Neural crest cell (in vitro differentiated cells): ENCODE measurements at regions not wholly inside any gene's neighbourhood (a gene's known extent, or its start where the extent isn't known, plus 50 kb on each side); places are given as distances from the start of the nearest gene placed in this dataset.

Source experiments
- DNase-seq: peaks from one replicate; pipeline ENCODE4 v3.0.0; 2021; ENCODE audit warnings: low read depth, mixed read lengths, low spot score
- H3K27ac Mint-ChIP-seq: one replicate; pipeline ENCODE4 v1.8.0; 2021; ENCODE audit warnings: mild to moderate bottlenecking, mixed read lengths; ENCODE audit not compliant: unreplicated experiment
- H3K27me3 Mint-ChIP-seq: 2 replicates; pipeline ENCODE4 v1.8.0; 2021; ENCODE audit warnings: low read depth, mild to moderate bottlenecking, mixed read lengths
- H3K36me3 Mint-ChIP-seq: 2 replicates; pipeline ENCODE4 v1.8.0; 2021; ENCODE audit warnings: low read depth, mild to moderate bottlenecking, mixed read lengths
- H3K4me1 Mint-ChIP-seq: 2 replicates; pipeline ENCODE4 v1.8.0; 2021; ENCODE audit warnings: mixed read lengths
- H3K4me3 Mint-ChIP-seq: one replicate; pipeline ENCODE4 v1.8.0; 2021; ENCODE audit warnings: mild to moderate bottlenecking, mixed read lengths
- H3K9me3 Mint-ChIP-seq: 2 replicates; pipeline ENCODE4 v1.8.0; 2021; ENCODE audit warnings: mixed read lengths
- TF ChIP-seq, protein P1 (sequence below): fragments of 200-600 bp; sonication (generic); conservative IDR thresholded peaks from 2 replicates; pipeline ENCODE4 v1.5.0; 2021; ENCODE audit warnings: antibody characterized with exemption, mild to moderate bottlenecking

DNA sequence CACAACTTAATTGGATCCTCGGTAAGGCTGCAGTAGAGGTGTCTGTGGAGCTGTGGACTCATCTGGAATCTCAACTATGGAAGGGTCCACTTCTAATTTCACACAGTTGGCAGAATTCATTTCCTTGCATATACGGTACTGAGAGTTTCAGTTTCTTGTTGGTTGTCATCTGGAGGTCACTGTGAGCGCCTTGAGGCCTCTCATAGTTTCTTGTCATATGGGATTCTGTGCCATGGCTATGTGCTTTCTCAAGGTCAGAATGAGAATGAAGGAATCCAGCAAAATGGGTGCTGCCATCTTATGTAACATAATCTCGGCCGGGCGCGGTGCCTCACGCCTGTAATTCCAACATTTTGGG lies 298.2 kb downstream of the DOK5 start:
- no peaks in the 10 kb centered on the region for H3K36me3 Mint-ChIP-seq
- DNase-seq = no peak

DNA sequence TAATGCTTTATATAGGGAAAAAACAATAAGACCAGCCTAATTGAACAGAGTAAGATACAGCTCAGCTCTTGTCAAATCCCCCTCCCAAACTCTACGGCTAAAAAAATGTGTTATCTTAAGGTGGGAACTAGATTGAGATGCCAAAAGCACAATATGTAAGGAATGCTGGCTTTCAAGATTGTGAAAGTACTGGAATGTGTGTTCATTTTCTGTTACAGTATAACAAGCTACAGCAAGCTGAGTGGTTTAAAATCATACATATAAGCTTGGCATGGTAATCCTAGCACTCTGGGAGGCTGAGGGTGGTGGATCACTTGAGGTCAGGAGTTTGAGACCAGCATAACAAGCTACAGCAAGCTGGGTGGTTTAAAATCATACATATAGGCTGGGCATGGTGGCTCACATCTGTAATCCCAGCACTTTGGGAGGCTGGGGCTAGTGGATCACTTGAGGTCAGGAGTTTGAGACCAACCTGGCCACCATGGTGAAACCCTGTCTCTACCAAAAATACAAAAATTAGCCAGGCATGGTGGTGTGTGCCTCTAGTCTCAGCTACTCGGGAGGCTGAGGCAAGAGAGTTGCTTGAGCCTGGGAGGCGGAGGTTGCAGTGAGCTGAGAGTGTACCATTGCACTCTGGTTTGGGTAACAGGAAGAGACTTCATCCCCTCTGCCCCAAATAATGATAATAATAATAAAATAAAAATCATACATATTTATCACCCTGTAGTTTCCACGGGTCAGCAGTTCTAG lies 297.7 kb downstream of the DOK5 start:
- Mint-ChIP-seq H3K27me3 (no peaks in the 10 kb centered on the region), H3K36me3 (no peaks in the 10 kb centered on the region), H3K27ac (no peak overlapping the region), H3K4me3 (no peak overlapping the region), H3K4me1 (no peaks in the 10 kb centered on the region), H3K9me3 (no peaks in the 10 kb centered on the region)
- no peak for DNase-seq
- TF ChIP-seq, protein P1, sequence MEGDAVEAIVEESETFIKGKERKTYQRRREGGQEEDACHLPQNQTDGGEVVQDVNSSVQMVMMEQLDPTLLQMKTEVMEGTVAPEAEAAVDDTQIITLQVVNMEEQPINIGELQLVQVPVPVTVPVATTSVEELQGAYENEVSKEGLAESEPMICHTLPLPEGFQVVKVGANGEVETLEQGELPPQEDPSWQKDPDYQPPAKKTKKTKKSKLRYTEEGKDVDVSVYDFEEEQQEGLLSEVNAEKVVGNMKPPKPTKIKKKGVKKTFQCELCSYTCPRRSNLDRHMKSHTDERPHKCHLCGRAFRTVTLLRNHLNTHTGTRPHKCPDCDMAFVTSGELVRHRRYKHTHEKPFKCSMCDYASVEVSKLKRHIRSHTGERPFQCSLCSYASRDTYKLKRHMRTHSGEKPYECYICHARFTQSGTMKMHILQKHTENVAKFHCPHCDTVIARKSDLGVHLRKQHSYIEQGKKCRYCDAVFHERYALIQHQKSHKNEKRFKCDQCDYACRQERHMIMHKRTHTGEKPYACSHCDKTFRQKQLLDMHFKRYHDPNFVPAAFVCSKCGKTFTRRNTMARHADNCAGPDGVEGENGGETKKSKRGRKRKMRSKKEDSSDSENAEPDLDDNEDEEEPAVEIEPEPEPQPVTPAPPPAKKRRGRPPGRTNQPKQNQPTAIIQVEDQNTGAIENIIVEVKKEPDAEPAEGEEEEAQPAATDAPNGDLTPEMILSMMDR = no peak

More for the DNA sequence above, 298.2 kb downstream of the DOK5 start:
- Mint-ChIP-seq H3K27me3 (no peaks in the 10 kb centered on the region), H3K4me3 (no peak overlapping the region), H3K27ac (no peak overlapping the region), H3K4me1 (no peaks in the 10 kb centered on the region), H3K9me3 (no peaks in the 10 kb centered on the region)
- TF ChIP-seq, protein P1 = no peak

DNA sequence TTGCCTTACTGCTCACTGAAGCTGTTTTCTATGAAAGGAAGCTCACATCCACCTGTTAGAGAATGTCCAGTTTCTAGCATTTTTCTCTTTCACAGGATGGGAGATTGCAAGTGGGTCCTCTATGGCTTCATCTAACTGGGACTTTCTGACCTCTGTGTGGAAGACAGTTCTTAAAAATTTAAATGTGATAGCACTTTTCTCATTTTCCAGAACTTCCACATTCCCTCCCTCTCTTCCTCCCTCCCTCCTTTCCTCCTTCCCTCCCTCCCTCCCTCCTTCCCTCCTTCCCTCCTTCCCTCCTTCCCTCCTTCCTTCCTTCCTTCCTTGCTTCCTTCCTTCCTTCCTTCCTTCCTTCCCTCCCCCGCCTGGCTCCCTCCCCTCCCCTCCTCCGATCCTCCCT lies 291.1 kb downstream of the DOK5 start:
- no peak overlapping the region for H3K27ac Mint-ChIP-seq
- DNase-seq = no peak
- H3K4me3 Mint-ChIP-seq = no peak overlapping the region
- no peaks in the 10 kb centered on the region for H3K36me3 Mint-ChIP-seq
- TF ChIP-seq, protein P1 = no peak
- H3K27me3 Mint-ChIP-seq = no peaks in the 10 kb centered on the region
- H3K4me1 Mint-ChIP-seq = no peaks in the 10 kb centered on the region
- H3K9me3 Mint-ChIP-seq = no peaks in the 10 kb centered on the region

DNA sequence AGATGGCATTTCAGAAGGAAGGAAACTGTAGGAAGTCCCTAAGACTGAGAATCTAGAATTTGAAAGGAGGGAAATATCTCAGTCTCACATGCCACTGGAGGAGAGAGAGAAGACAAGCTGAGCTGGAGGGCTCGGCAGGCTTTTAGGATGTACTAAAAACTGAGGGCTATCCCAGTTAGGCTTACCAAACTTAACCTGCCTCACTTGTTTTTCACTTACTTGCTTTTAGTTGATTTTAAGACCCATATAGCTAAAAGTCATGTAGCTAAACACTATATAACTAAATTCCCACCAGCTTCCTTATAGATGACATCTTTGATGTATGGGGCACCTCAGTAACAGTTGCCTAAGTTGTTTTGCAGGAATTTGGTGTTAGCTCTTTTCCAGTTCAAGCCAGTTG lies 288.0 kb downstream of the DOK5 start:
- Mint-ChIP-seq H3K9me3 (no peaks in the 10 kb centered on the region), H3K4me3 (no peak overlapping the region), H3K27me3 (no peaks in the 10 kb centered on the region), H3K36me3 (no peaks in the 10 kb centered on the region), H3K4me1 (no peaks in the 10 kb centered on the region), H3K27ac (no peak overlapping the region)
- no peak for DNase-seq
- TF ChIP-seq, protein P1 = no peak

DNA sequence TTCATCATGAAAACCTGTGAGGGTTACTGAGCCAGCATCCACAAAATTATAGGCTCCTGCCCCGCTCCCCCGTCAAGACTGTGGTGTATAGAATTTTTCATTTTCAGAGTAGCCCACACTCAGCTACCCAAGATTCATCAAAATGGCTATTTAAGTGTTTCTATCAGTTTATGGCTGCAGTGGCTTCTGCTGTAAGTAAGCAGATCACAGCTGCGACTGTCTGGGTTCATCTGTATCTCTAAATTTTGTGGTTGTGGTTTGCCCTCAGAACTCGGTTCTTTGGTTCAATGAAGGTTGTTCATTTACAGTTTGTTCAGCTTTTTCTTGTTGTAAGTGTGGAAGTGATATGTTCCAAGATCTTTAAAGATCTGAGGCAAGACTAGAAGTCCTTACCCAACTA lies 284.2 kb downstream of the DOK5 start:
- H3K27me3 Mint-ChIP-seq = no peaks in the 10 kb centered on the region
- DNase-seq = no peak
- TF ChIP-seq, protein P1 = no peak
- H3K4me1 Mint-ChIP-seq = no peaks in the 10 kb centered on the region
- no peaks in the 10 kb centered on the region for H3K36me3 Mint-ChIP-seq
- H3K27ac Mint-ChIP-seq = no peak overlapping the region
- H3K4me3 Mint-ChIP-seq = no peak overlapping the region
- H3K9me3 Mint-ChIP-seq = peaks cover 2% of the 10 kb centered on the region
